BJ (cell line): ENCODE measurements at regions not wholly inside any gene's neighbourhood (a gene's known extent, or its start where the extent isn't known, plus 50 kb on each side); places are given as distances from the start of the nearest gene placed in this dataset.

Experiments
- CTCF ChIA-PET: fragments of 350-600 bp; formaldehyde crosslinking; extraction: SDS; loops from one replicate; lab custom pipeline; 2021; ENCODE audit warnings: antibody characterized with exemption, inconsistent platforms; lab: Yijun Ruan, JAX
- POLR2A ChIA-PET: fragments of 300-600 bp; sonication (Branson Sonifier 250); formaldehyde crosslinking; extraction: SDS; loops from one replicate; lab custom pipeline; 2021; ENCODE audit warnings: antibody characterized with exemption; lab: Charles Lee
- DNase-seq: peaks from one replicate; pipeline ENCODE4 v3.0.0-alpha.2; 2011; ENCODE audit warnings: low read depth
- H3K27me3 ChIP-seq: 2 replicates; pipeline ENCODE4 v1.6.0; 2011; ENCODE audit warnings: low read length; ENCODE audit not compliant: control insufficient read depth, insufficient read depth
- H3K36me3 ChIP-seq: 2 replicates; pipeline ENCODE4 v1.5.1; 2011; ENCODE audit warnings: low read length; ENCODE audit not compliant: control insufficient read depth, insufficient read depth
- H3K4me3 ChIP-seq: 2 replicates; pipeline ENCODE4 v1.5.1; 2011; ENCODE audit warnings: low read depth, mild to moderate bottlenecking, control low read depth, low read length
- CTCF ChIP-seq: IDR thresholded peaks from 2 replicates; pipeline ENCODE4 v1.5.1; 2011; ENCODE audit warnings: low read depth, mild to moderate bottlenecking, control low read depth, inconsistent platforms, low read length, moderate library complexity; ENCODE audit not compliant: insufficient read depth

DNA sequence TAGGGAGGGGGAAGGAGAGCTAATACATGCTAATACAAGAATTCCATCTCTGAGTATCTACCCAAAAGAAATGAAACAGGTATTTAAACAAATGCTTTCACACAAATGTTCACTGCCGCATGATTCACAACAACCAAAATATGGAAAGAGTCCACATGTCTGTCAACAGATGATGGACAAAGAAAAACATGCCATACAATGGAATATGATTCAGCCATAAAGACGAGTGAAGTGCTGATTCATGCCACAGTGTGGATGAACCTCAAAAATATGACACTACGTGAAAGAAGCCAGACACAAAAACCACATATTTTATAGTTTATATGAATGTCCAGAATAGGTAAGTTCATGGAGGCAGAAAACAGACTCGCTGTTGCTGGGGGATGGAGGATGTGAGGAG, 321.4 kb downstream of the FOXL1 start:
- H3K36me3 ChIP-seq: no peaks in the 10 kb centered on the region
- POLR2A ChIA-PET: no interaction called here
- CTCF ChIA-PET: no interaction called here
- DNase-seq: no peak
- no peak for TF ChIP-seq CTCF
- H3K27me3 ChIP-seq: peaks cover 4% of the 10 kb centered on the region
- H3K4me3 ChIP-seq: no peak overlapping the region

GRCh38 chr16:86901483-86901882, 323.1 kb downstream of the FOXL1 start:
- DNase-seq: no peak
- TF ChIP-seq CTCF: no peak
- Histone ChIP-seq H3K4me3 (no peak overlapping the region), H3K36me3 (no peaks in the 10 kb centered on the region), H3K27me3 (no peaks in the 10 kb centered on the region; the same call in 1 of the 2 replicates)
- CTCF ChIA-PET: no interaction called here
- POLR2A ChIA-PET: no interaction called here

GRCh38 chr16:86902656-86903001, 324.3 kb downstream of the FOXL1 start:
- DNase-seq: no peak
- ChIA-PET CTCF (no interaction called here), POLR2A (no interaction called here)

DNA sequence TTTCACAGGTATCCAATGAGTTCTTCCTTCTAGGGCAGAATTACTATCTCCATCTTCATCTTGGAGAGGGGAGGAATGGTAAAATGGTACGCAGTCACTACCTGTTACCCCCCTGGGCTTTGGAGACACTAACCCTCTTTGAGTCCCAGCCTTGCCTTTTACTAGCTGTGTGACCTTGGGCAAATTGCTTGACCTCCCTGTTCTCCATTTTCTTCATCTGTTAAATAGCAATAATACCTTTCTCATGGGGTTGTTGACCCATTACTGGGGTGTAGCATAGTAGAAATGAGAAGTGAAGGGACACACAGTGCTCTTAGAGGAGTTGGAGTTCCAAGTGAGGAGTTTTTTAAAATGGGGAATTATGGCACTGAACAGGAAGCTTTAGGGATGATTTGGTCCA, 324.7 kb downstream of the FOXL1 start:
- POLR2A ChIA-PET: no interaction called here

More at GRCh38 chr16:86902656-86903001, 324.3 kb downstream of the FOXL1 start:
- Histone ChIP-seq H3K27me3 (peaks cover 2% of the 10 kb centered on the region; the same call in 1 of the 2 replicates), H3K36me3 (no peaks in the 10 kb centered on the region), H3K4me3 (no peak overlapping the region)
- TF ChIP-seq CTCF: no peak

GRCh38 chr16:86905302-86905701, 327.0 kb downstream of the FOXL1 start:
- ChIA-PET CTCF (interaction anchor here (0.7 kb wide), 1 partner anchor 319 kb away, joined by 3 read pairs; no protein-coding TSS in a partner anchor), POLR2A (no interaction called here)
- Histone ChIP-seq H3K27me3 (peaks cover 3% of the 10 kb centered on the region), H3K4me3 (no peak overlapping the region), H3K36me3 (no peaks in the 10 kb centered on the region)
- no peak for TF ChIP-seq CTCF
- no peak for DNase-seq

More for the DNA sequence above, 324.7 kb downstream of the FOXL1 start:
- Histone ChIP-seq H3K27me3 (peaks cover 2% of the 10 kb centered on the region), H3K36me3 (no peaks in the 10 kb centered on the region), H3K4me3 (no peak overlapping the region)
- CTCF ChIA-PET: interaction anchor here (1.0 kb wide), 1 partner anchor 160 kb away, joined by 8 read pairs; no protein-coding TSS in a partner anchor
- no peak for TF ChIP-seq CTCF
- no peak for DNase-seq
